Psoas muscle (tissue), 7 donors: ENCODE measurements at regions not wholly inside any gene's neighbourhood (a gene's known extent, or its start where the extent isn't known, plus 50 kb on each side); places are given as distances from the start of the nearest gene placed in this dataset.

Experiments used
- ATAC-seq, 4 donors: fragments of 200-7000 bp; cut with Tn5 transposase; one replicate each; pipeline ENCODE4 v1.9.1; 2020; ENCODE audit warnings: moderate library complexity in 3 of 4, mild to moderate bottlenecking in 2 of 4
- DNase-seq, 2 donors: peaks; one replicate each; pipeline ENCODE4 v3.0.0-alpha.2; 2020
- H3K27ac ChIP-seq: fragments of 200-600 bp; one replicate; pipeline ENCODE4 v1.8.0; 2022
- H3K27me3 ChIP-seq, 3 donors: fragments of 200-600 bp in 1 of 3; one replicate each; pipeline versions ENCODE4 v1.6.1 to v1.8.0; 2013 to 2022; ENCODE audit warnings: low read length in 2 of 3, mild to moderate bottlenecking in 2 of 3, moderate library complexity in 1 of 3; ENCODE audit not compliant: insufficient read depth in 3 of 3
- H3K36me3 ChIP-seq, 2 donors: fragments of 200-600 bp in 1 of 2; one replicate each; pipeline versions ENCODE4 v1.6.1 to v1.8.0; 2013 to 2022; ENCODE audit warnings: low read depth in 1 of 2, mild to moderate bottlenecking in 1 of 2, moderate library complexity in 1 of 2; ENCODE audit not compliant: insufficient read depth in 1 of 2
- H3K4me1 ChIP-seq: fragments of 200-600 bp; one replicate; pipeline ENCODE4 v1.8.0; 2022
- H3K4me3 ChIP-seq: fragments of 200-600 bp; one replicate; pipeline ENCODE4 v1.8.0; 2022; ENCODE audit warnings: mild to moderate bottlenecking
- H3K9me3 ChIP-seq: fragments of 200-600 bp; one replicate; pipeline ENCODE4 v1.8.0; 2022
- WGBS, 3 donors: extraction: QIAGEN DNeasy Blood & Tissue Kit; methylation state at CpG; one replicate each; pipeline versions ENCODE4 v1.1.6 to v1.1.7; 2013; 5-methylcytosine and 5-hydroxymethylcytosine counted together
- intact Hi-C, 2 donors: fragments of 100-400 bp; cut with DNase I; formaldehyde crosslinking; loops; one replicate each; pipeline versions ENCODE4 v1.11.0 to v1.14.2; 2022
- TF ChIP-seq, protein P1 (sequence below): fragments of 200-600 bp; IDR thresholded peaks from one replicate; pipeline ENCODE4 v1.8.0; 2022; ENCODE audit warnings: antibody characterized with exemption
- donor health status: healthy with polysubstance abuse.
- donor health status: DM: no; HTN: no; CAD: no; lungs with moderate emphysema.
- donor health status: Bipolar disorder and iron deficiency.
- donor health status: healthy.
- donor health status: DM: yes; HTN: yes; CAD: no.
- donor health status: DM: no; HTN: no; CAD: no.
- donor health status: DM: yes; HTN: yes; CAD: no.

DNA sequence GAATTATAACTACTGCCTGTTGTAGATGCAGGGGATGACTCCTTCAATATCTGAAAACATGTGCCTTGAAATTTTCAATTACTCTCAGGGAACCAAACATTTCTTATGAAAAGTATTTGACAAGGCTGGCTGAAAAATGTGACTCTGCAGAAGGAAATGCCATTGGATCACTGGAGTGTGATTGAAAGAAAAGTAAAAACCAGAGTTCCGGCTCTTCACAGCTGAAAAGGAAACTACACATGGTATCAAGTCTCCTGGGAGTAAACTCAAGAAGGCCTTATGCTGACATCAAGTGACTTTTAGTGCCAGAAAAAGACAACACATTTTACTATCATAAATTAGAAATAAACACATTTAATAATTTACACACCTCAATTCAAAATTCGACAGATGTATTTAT, 693.0 kb downstream of the LRFN5 start:
- ATAC-seq: no peak
- Histone ChIP-seq H3K36me3 (no peaks in the 10 kb centered on the region), H3K4me1 (no peaks in the 10 kb centered on the region), H3K9me3 (no peaks in the 10 kb centered on the region), H3K27me3 (no peaks in the 10 kb centered on the region), H3K27ac (no peak overlapping the region), H3K4me3 (no peak overlapping the region)
- WGBS, 3 donors: 32 to 41% (median 35%) methylated on average over 2 of the region's 2 CpGs
- TF ChIP-seq, protein P1, sequence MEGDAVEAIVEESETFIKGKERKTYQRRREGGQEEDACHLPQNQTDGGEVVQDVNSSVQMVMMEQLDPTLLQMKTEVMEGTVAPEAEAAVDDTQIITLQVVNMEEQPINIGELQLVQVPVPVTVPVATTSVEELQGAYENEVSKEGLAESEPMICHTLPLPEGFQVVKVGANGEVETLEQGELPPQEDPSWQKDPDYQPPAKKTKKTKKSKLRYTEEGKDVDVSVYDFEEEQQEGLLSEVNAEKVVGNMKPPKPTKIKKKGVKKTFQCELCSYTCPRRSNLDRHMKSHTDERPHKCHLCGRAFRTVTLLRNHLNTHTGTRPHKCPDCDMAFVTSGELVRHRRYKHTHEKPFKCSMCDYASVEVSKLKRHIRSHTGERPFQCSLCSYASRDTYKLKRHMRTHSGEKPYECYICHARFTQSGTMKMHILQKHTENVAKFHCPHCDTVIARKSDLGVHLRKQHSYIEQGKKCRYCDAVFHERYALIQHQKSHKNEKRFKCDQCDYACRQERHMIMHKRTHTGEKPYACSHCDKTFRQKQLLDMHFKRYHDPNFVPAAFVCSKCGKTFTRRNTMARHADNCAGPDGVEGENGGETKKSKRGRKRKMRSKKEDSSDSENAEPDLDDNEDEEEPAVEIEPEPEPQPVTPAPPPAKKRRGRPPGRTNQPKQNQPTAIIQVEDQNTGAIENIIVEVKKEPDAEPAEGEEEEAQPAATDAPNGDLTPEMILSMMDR: no peak
- no peak for DNase-seq
- intact Hi-C loops: no loop called here

DNA sequence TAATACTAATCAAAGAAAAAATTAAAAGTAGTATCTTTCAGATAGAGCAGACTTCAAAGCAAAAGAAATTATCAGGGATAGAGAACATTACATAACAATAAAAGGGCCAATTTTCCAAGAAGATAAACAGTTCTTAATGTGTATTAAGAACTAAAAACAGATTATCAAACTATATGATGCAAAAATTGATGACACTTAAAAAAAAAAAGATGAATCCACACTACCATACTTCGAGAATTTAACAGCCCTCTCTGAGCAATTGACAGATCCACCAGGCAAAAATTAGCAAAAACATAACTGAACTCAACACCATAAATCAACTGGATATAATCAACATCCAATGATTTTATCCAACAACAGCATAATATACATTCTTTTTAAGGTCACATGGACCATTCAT, 686.5 kb downstream of the LRFN5 start:
- peaks cover 6% of the 10 kb centered on the region for H3K9me3 ChIP-seq
- DNase-seq (no peak), ATAC-seq (no peak)
- H3K36me3 ChIP-seq: no peaks in the 10 kb centered on the region
- H3K27me3 ChIP-seq: no peaks in the 10 kb centered on the region
- no peak overlapping the region for H3K27ac ChIP-seq
- WGBS, 3 donors: 60 to 64% (median 61%) methylated on average over 1 of the region's 1 CpG
- no peaks in the 10 kb centered on the region for H3K4me1 ChIP-seq
- no peak overlapping the region for H3K4me3 ChIP-seq
- TF ChIP-seq, protein P1: no peak
- intact Hi-C loops: no loop called here

DNA sequence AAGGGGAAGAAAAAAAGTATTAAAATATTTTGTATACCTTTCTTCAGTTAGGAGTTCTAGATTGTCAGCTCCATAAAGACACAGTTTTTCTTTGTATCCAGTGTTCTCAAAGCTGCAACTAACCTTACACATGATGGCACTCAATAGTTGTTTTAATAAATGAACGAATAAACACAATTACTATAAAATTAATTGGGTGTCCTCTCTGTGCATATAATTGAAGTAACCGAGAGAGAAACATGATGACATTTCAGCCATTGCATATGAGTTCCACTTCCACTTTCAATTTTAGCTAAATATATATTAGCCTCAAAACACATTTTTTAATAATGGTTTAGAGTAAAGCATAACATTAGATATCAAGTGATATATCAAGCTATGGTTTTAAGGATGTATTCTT, 671.2 kb downstream of the LRFN5 start:
- intact Hi-C loops: no loop called here
- Histone ChIP-seq H3K4me1 (no peaks in the 10 kb centered on the region), H3K36me3 (no peaks in the 10 kb centered on the region), H3K27me3 (no peaks in the 10 kb centered on the region), H3K9me3 (peaks cover 5% of the 10 kb centered on the region), H3K27ac (no peak overlapping the region), H3K4me3 (no peak overlapping the region)
- TF ChIP-seq, protein P1: no peak
- no peak for ATAC-seq
- WGBS, 3 donors: 69 to 74% (median 71%) methylated on average over 2 of the region's 2 CpGs
- DNase-seq: no peak

DNA sequence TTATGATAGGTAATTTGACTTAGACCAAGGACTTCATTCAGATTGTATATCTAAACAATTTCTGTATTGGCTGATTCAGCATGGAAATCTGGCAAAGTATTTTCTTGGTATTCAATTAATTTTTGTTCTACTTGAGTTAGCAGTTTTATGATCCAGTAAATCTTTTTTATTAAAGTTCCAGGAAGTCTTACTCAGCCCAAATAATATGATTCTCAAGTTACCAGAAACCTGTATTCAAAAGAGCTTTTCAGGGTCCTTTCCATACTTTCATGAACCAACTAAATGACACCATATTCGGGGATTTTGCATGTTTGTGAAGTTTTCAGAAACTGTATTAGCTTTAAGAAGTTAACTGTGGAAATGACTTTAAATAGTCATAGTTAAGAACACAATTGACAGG, 662.6 kb downstream of the LRFN5 start:
- intact Hi-C loops: no loop called here
- Histone ChIP-seq H3K36me3 (no peaks in the 10 kb centered on the region), H3K27me3 (no peaks in the 10 kb centered on the region), H3K27ac (no peak overlapping the region), H3K9me3 (no peaks in the 10 kb centered on the region), H3K4me1 (no peaks in the 10 kb centered on the region), H3K4me3 (no peak overlapping the region)
- 14 to 31% (median 25%) methylated on average over 1 of the region's 1 CpG for WGBS, 3 donors
- ATAC-seq: no peak
- TF ChIP-seq, protein P1: no peak
- no peak for DNase-seq

DNA sequence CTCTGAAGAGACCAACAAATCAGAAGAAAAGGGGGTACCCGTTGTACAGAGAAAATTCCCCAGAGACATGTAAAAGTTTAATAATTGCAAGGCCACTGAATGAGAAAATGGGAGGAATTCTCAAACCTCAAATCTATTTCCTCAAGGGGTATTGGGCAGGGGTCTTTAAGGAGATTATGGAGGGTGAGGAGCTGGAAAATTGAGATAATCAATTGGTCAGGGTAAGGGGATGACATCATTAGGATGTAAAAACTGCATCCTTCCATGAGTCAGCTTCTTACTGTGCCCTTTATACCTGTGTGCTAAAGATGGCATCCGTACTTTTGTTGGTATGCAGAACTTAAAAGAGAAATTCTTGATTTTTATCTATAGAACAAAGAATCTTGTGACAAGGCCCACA, 641.5 kb downstream of the LRFN5 start:
- ATAC-seq (no peak), DNase-seq (no peak)
- Histone ChIP-seq H3K36me3 (no peaks in the 10 kb centered on the region), H3K27ac (no peak overlapping the region), H3K27me3 (no peaks in the 10 kb centered on the region), H3K9me3 (no peaks in the 10 kb centered on the region), H3K4me3 (no peak overlapping the region), H3K4me1 (no peaks in the 10 kb centered on the region)
- WGBS, 3 donors: 59 to 66% (median 66%) methylated on average over 2 of the region's 2 CpGs
- TF ChIP-seq, protein P1: no peak
- intact Hi-C loops: no loop called here
